WTC11 (cell line): ENCODE measurements at regions not wholly inside any gene's neighbourhood (a gene's known extent, or its start where the extent isn't known, plus 50 kb on each side); places are given as distances from the start of the nearest gene placed in this dataset.

Experiments
- JUN ChIP-seq: sonication (generic); formaldehyde crosslinking; IDR thresholded peaks from 2 replicates; pipeline ENCODE4 v1.8.0; 2023; ENCODE audit warnings: mild to moderate bottlenecking, missing genetic modification reagents
- NR2C2 ChIP-seq: sonication (generic); formaldehyde crosslinking; IDR thresholded peaks from 2 replicates; pipeline ENCODE4 v1.8.0; 2022; ENCODE audit warnings: mild to moderate bottlenecking, missing genetic modification reagents
- ZNF317 ChIP-seq: sonication (generic); formaldehyde crosslinking; IDR thresholded peaks from 2 replicates; pipeline ENCODE4 v1.8.1; 2023; ENCODE audit warnings: low read depth, mild to moderate bottlenecking, moderate library complexity, missing genetic modification reagents, borderline replicate concordance
- TF ChIP-seq, protein P1 (sequence below): sonication (generic); formaldehyde crosslinking; IDR thresholded peaks from 2 replicates; pipeline ENCODE4 v1.8.1; 2023; ENCODE audit warnings: mild to moderate bottlenecking, missing genetic modification reagents, moderate library complexity
- TF ChIP-seq, protein P2 (sequence below): fragments of 200-600 bp; IDR thresholded peaks from 2 replicates; pipeline ENCODE4 v1.8.0; 2022; ENCODE audit warnings: antibody characterized with exemption
- TF ChIP-seq, protein P3 (sequence below): sonication (generic); formaldehyde crosslinking; IDR thresholded peaks from 2 replicates; pipeline ENCODE4 v1.8.1; 2023; ENCODE audit warnings: mild to moderate bottlenecking, missing genetic modification reagents
- TF ChIP-seq, protein P4 (sequence below): sonication (generic); formaldehyde crosslinking; IDR thresholded peaks from 2 replicates; pipeline ENCODE4 v1.8.1; 2022; ENCODE audit warnings: low read depth, missing genetic modification reagents, borderline replicate concordance
- TF ChIP-seq, protein P5 (sequence below): sonication (generic); formaldehyde crosslinking; IDR thresholded peaks from 2 replicates; pipeline ENCODE4 v1.8.0; 2022; ENCODE audit warnings: mild to moderate bottlenecking, missing genetic modification reagents
- TF ChIP-seq, protein P6 (sequence below): sonication (generic); formaldehyde crosslinking; IDR thresholded peaks from 2 replicates; pipeline ENCODE4 v1.8.1; 2023; ENCODE audit warnings: mild to moderate bottlenecking, missing genetic modification reagents, moderate library complexity

DNA sequence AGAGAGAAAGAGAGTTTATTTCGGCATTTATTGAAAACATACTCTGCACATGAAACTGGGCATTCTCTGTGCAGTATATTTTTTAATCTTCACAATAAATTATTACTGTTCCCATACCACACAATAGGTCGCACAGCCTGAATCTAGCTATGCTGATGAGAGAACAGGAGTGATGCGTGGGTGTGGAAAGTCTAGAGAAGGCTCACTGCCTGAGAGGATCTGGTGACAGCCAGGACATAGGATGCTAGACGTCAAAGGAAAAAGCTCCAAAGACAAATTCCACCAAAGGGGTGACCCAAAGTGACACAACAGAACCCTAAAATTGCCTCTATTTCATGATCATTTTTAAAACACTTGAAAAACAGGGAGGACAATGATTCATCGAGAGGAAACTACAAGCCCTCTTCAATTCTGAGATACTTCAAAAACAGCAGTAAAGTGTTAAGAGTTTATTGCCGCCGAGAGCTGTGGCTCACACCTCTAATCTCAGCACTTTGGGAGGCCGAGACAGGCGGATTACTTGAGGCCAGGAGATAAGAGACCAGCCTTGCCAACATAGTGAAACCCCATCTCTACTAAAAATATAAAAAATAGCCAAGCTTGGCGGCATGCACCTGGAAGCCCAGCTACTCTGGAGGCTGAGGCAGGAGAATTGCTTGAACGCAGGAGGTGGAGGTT lies 189.6 kb upstream of the NBEA start:
- TF ChIP-seq NR2C2 (CRISPR knock-in tag) (no peak), ZNF317 (CRISPR knock-in tag) (no peak), JUN (CRISPR knock-in tag) (no peak)
- TF ChIP-seq, protein P1, sequence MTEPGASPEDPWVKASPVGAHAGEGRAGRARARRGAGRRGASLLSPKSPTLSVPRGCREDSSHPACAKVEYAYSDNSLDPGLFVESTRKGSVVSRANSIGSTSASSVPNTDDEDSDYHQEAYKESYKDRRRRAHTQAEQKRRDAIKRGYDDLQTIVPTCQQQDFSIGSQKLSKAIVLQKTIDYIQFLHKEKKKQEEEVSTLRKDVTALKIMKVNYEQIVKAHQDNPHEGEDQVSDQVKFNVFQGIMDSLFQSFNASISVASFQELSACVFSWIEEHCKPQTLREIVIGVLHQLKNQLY (CRISPR knock-in tag) = no peak
- TF ChIP-seq, protein P2, sequence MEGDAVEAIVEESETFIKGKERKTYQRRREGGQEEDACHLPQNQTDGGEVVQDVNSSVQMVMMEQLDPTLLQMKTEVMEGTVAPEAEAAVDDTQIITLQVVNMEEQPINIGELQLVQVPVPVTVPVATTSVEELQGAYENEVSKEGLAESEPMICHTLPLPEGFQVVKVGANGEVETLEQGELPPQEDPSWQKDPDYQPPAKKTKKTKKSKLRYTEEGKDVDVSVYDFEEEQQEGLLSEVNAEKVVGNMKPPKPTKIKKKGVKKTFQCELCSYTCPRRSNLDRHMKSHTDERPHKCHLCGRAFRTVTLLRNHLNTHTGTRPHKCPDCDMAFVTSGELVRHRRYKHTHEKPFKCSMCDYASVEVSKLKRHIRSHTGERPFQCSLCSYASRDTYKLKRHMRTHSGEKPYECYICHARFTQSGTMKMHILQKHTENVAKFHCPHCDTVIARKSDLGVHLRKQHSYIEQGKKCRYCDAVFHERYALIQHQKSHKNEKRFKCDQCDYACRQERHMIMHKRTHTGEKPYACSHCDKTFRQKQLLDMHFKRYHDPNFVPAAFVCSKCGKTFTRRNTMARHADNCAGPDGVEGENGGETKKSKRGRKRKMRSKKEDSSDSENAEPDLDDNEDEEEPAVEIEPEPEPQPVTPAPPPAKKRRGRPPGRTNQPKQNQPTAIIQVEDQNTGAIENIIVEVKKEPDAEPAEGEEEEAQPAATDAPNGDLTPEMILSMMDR = no peak
- TF ChIP-seq, protein P3, sequence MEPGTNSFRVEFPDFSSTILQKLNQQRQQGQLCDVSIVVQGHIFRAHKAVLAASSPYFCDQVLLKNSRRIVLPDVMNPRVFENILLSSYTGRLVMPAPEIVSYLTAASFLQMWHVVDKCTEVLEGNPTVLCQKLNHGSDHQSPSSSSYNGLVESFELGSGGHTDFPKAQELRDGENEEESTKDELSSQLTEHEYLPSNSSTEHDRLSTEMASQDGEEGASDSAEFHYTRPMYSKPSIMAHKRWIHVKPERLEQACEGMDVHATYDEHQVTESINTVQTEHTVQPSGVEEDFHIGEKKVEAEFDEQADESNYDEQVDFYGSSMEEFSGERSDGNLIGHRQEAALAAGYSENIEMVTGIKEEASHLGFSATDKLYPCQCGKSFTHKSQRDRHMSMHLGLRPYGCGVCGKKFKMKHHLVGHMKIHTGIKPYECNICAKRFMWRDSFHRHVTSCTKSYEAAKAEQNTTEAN (CRISPR knock-in tag) = no peak
- TF ChIP-seq, protein P4, sequence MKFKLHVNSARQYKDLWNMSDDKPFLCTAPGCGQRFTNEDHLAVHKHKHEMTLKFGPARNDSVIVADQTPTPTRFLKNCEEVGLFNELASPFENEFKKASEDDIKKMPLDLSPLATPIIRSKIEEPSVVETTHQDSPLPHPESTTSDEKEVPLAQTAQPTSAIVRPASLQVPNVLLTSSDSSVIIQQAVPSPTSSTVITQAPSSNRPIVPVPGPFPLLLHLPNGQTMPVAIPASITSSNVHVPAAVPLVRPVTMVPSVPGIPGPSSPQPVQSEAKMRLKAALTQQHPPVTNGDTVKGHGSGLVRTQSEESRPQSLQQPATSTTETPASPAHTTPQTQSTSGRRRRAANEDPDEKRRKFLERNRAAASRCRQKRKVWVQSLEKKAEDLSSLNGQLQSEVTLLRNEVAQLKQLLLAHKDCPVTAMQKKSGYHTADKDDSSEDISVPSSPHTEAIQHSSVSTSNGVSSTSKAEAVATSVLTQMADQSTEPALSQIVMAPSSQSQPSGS (CRISPR knock-in tag) = no peak
- TF ChIP-seq, protein P5, sequence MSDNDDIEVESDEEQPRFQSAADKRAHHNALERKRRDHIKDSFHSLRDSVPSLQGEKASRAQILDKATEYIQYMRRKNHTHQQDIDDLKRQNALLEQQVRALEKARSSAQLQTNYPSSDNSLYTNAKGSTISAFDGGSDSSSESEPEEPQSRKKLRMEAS (CRISPR knock-in tag) = no peak
- TF ChIP-seq, protein P6, sequence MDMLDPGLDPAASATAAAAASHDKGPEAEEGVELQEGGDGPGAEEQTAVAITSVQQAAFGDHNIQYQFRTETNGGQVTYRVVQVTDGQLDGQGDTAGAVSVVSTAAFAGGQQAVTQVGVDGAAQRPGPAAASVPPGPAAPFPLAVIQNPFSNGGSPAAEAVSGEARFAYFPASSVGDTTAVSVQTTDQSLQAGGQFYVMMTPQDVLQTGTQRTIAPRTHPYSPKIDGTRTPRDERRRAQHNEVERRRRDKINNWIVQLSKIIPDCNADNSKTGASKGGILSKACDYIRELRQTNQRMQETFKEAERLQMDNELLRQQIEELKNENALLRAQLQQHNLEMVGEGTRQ = no peak
